ENCODE measurements at regions not wholly inside any gene's neighbourhood (a gene's known extent, or its start where the extent isn't known, plus 50 kb on each side); places are given as distances from the start of the nearest gene placed in this dataset.

DNA sequence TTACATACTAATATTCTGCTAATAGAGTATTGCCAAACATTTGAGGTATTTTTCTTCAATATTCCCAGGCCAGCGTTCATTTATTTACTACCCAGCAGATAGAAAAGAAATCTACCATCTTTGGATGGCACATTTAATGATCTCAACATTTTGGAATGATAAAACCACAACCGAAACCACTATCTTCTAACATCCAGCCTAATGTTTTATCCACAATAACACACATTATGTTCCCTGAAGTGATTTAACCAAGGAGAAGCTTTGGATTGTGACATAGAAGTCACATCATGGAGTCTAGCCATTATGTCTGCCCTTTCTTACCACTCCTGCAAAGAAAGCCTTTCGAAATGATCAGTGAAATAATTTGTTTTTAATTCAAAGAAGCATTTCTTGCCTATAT, 497.1 kb upstream of the PLXNA2 start:
- H3K36me3 Mint-ChIP-seq (ENCODE audit: low read depth): peaks cover 6% of the 10 kb centered on the region; the same call in 2 of the 3 replicates
- no peak for DNase-seq (ENCODE audit: low spot score)
- H3K4me3 Mint-ChIP-seq: no peak overlapping the region
- peaks cover 12% of the 10 kb centered on the region for H3K9me3 Mint-ChIP-seq
- no peak overlapping the region for H3K27ac ChIP-seq (ENCODE audit: low read depth)
- peaks cover 2% of the 10 kb centered on the region for H3K27me3 Mint-ChIP-seq (ENCODE audit: insufficient read depth, low read depth, poor library complexity)
- H3K27ac Mint-ChIP-seq: no peak overlapping the region
- no peak for ATAC-seq
- no peak overlapping the region for H3K4me2 ChIP-seq
- no peaks in the 10 kb centered on the region for H3K4me1 ChIP-seq (ENCODE audit: insufficient read depth)
- no peaks in the 10 kb centered on the region for H3K36me3 ChIP-seq (ENCODE audit: insufficient read depth)
- H3K4me3 ChIP-seq: no peak overlapping the region
- H3K79me2 ChIP-seq (replicated peaks; ENCODE audit: insufficient read depth): no peaks in the 10 kb centered on the region
- H3F3A ChIP-seq (replicated peaks; ENCODE audit: low read depth): no peaks in the 10 kb centered on the region
- no peaks in the 10 kb centered on the region for H3K4me1 Mint-ChIP-seq
- peaks cover 7% of the 10 kb centered on the region; the same call in 1 of the 2 replicates for H3K9me2 ChIP-seq (ENCODE audit: insufficient read depth)
- TF ChIP-seq EZH2 (IDR thresholded peaks at IDR 0.05; ENCODE audit: low read depth, unreplicated experiment): no peak
- TF ChIP-seq POLR2AphosphoS5 (IDR thresholded peaks at IDR 0.05; ENCODE audit: low read depth): no peak
- TF ChIP-seq, protein P1, sequence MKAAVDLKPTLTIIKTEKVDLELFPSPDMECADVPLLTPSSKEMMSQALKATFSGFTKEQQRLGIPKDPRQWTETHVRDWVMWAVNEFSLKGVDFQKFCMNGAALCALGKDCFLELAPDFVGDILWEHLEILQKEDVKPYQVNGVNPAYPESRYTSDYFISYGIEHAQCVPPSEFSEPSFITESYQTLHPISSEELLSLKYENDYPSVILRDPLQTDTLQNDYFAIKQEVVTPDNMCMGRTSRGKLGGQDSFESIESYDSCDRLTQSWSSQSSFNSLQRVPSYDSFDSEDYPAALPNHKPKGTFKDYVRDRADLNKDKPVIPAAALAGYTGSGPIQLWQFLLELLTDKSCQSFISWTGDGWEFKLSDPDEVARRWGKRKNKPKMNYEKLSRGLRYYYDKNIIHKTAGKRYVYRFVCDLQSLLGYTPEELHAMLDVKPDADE (IDR thresholded peaks at IDR 0.05): no peak
- no peak for TF ChIP-seq NANOG (IDR thresholded peaks at IDR 0.05; ENCODE audit: borderline replicate concordance)
- TF ChIP-seq, protein P2, sequence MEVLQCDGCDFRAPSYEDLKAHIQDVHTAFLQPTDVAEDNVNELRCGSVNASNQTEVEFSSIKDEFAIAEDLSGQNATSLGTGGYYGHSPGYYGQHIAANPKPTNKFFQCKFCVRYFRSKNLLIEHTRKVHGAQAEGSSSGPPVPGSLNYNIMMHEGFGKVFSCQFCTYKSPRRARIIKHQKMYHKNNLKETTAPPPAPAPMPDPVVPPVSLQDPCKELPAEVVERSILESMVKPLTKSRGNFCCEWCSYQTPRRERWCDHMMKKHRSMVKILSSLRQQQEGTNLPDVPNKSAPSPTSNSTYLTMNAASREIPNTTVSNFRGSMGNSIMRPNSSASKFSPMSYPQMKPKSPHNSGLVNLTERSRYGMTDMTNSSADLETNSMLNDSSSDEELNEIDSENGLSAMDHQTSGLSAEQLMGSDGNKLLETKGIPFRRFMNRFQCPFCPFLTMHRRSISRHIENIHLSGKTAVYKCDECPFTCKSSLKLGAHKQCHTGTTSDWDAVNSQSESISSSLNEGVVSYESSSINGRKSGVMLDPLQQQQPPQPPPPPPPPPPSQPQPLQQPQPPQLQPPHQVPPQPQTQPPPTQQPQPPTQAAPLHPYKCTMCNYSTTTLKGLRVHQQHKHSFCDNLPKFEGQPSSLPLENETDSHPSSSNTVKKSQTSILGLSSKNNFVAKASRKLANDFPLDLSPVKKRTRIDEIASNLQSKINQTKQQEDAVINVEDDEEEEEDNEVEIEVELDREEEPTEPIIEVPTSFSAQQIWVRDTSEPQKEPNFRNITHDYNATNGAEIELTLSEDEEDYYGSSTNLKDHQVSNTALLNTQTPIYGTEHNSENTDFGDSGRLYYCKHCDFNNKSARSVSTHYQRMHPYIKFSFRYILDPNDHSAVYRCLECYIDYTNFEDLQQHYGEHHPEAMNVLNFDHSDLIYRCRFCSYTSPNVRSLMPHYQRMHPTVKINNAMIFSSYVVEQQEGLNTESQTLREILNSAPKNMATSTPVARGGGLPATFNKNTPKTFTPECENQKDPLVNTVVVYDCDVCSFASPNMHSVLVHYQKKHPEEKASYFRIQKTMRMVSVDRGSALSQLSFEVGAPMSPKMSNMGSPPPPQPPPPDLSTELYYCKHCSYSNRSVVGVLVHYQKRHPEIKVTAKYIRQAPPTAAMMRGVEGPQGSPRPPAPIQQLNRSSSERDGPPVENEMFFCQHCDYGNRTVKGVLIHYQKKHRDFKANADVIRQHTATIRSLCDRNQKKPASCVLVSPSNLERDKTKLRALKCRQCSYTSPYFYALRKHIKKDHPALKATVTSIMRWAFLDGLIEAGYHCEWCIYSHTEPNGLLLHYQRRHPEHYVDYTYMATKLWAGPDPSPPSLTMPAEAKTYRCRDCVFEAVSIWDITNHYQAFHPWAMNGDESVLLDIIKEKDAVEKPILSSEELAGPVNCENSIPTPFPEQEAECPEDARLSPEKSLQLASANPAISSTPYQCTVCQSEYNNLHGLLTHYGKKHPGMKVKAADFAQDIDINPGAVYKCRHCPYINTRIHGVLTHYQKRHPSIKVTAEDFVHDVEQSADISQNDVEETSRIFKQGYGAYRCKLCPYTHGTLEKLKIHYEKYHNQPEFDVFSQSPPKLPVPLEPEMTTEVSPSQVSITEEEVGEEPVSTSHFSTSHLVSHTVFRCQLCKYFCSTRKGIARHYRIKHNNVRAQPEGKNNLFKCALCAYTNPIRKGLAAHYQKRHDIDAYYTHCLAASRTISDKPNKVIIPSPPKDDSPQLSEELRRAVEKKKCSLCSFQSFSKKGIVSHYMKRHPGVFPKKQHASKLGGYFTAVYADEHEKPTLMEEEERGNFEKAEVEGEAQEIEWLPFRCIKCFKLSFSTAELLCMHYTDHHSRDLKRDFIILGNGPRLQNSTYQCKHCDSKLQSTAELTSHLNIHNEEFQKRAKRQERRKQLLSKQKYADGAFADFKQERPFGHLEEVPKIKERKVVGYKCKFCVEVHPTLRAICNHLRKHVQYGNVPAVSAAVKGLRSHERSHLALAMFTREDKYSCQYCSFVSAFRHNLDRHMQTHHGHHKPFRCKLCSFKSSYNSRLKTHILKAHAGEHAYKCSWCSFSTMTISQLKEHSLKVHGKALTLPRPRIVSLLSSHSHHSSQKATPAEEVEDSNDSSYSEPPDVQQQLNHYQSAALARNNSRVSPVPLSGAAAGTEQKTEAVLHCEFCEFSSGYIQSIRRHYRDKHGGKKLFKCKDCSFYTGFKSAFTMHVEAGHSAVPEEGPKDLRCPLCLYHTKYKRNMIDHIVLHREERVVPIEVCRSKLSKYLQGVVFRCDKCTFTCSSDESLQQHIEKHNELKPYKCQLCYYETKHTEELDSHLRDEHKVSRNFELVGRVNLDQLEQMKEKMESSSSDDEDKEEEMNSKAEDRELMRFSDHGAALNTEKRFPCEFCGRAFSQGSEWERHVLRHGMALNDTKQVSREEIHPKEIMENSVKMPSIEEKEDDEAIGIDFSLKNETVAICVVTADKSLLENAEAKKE (CRISPR knock-in tag; IDR thresholded peaks at IDR 0.05): no peak
- no peak for TF ChIP-seq ZNF331 (CRISPR knock-in tag; IDR thresholded peaks at IDR 0.05; ENCODE audit: low read depth)
- TF ChIP-seq JUNB (IDR thresholded peaks at IDR 0.05; ENCODE audit: unreplicated experiment): no peak
- H4K20me1 ChIP-seq (replicated peaks; ENCODE audit: insufficient read depth): no peaks in the 10 kb centered on the region
- no peaks in the 10 kb centered on the region for H3K27me3 ChIP-seq (ENCODE audit: insufficient read depth)
- H2AFZ ChIP-seq: no peak overlapping the region

All from GM23338 (cell line).